OCI-LY1 (cell line): ENCODE measurements at regions not wholly inside any gene's neighbourhood (a gene's known extent, or its start where the extent isn't known, plus 50 kb on each side); places are given as distances from the start of the nearest gene placed in this dataset.

Source experiments
- H2AFZ ChIP-seq: fragments of 200-600 bp; sonication (generic), shearing (Covaris generic); 2 replicates; pipeline ENCODE4 v1.6.0; 2014; ENCODE audit warnings: antibody characterized with exemption, mild to moderate bottlenecking, low read length
- H3F3A ChIP-seq: fragments of 200-600 bp; sonication (generic), shearing (Covaris generic); 2 replicates; pipeline ENCODE4 v1.6.0; 2014; ENCODE audit warnings: mild to moderate bottlenecking, antibody characterized with exemption, low read length, moderate library complexity; ENCODE audit not compliant: insufficient read depth
- H3K27ac ChIP-seq: fragments of 200-600 bp; sonication (generic); 2 replicates; pipeline ENCODE4 v1.5.1; 2014; ENCODE audit warnings: low read length, mixed run types, mild to moderate bottlenecking, low read depth; ENCODE audit not compliant: poor library complexity, severe bottlenecking
- H3K27me3 ChIP-seq: fragments of 200-600 bp; sonication (generic); 2 replicates; pipeline ENCODE4 v1.6.0; 2014; ENCODE audit warnings: antibody characterized with exemption, mild to moderate bottlenecking, low read length, moderate library complexity; ENCODE audit not compliant: insufficient read depth
- H3K36me3 ChIP-seq: fragments of 200-600 bp; sonication (generic); 2 replicates; pipeline ENCODE4 v1.6.1; 2014; ENCODE audit warnings: mild to moderate bottlenecking, antibody characterized with exemption, low read length, moderate library complexity, mixed read lengths; ENCODE audit not compliant: insufficient read depth
- H3K4me1 ChIP-seq: fragments of 200-600 bp; sonication (generic); 2 replicates; pipeline ENCODE4 v1.5.1; 2014; ENCODE audit warnings: mild to moderate bottlenecking, low read length, moderate library complexity; ENCODE audit not compliant: insufficient read depth, severe bottlenecking
- H3K4me2 ChIP-seq: fragments of 200-600 bp; sonication (generic), shearing (Covaris generic); 2 replicates; pipeline ENCODE4 v1.6.1; 2014; ENCODE audit warnings: low read length
- H3K4me3 ChIP-seq: fragments of 200-600 bp; sonication (generic); 2 replicates; pipeline ENCODE4 v1.5.1; 2014; ENCODE audit warnings: low read length, low read depth, mild to moderate bottlenecking, mixed read lengths; ENCODE audit not compliant: poor library complexity, severe bottlenecking
- H3K79me2 ChIP-seq: fragments of 200-600 bp; shearing (Covaris generic); 2 replicates; pipeline ENCODE4 v1.6.1; 2016; ENCODE audit warnings: mixed run types, low read length, mixed read lengths; ENCODE audit not compliant: insufficient read depth
- H3K9ac ChIP-seq: fragments of 200-600 bp; sonication (generic), shearing (Covaris generic); 2 replicates; pipeline ENCODE4 v1.6.1; 2014; ENCODE audit warnings: mild to moderate bottlenecking, low read length, mixed read lengths
- H3K9me2 ChIP-seq: fragments of 200-600 bp; sonication (generic), shearing (Covaris generic); 2 replicates; pipeline ENCODE4 v1.6.1; 2014; ENCODE audit warnings: low read depth, mild to moderate bottlenecking, low read length, mixed read lengths
- H3K9me3 ChIP-seq: fragments of 200-600 bp; shearing (Covaris generic); 2 replicates; pipeline ENCODE4 v1.6.1; 2014; ENCODE audit warnings: low read length, mixed read lengths
- H4K20me1 ChIP-seq: fragments of 200-600 bp; sonication (generic), shearing (Covaris generic); 2 replicates; pipeline ENCODE4 v1.6.0; 2016; ENCODE audit warnings: mild to moderate bottlenecking, low read length; ENCODE audit not compliant: insufficient read depth
- EZH2 ChIP-seq: fragments of 200-600 bp; sonication (generic), shearing (Covaris generic); IDR thresholded peaks from 2 replicates; pipeline ENCODE4 v1.8.0; 2017; ENCODE audit warnings: borderline replicate concordance, mixed run types, mild to moderate bottlenecking, antibody characterized with exemption, low read length, moderate library complexity, mixed read lengths
- TF ChIP-seq, protein P1 (sequence below): fragments of 200-600 bp; sonication (generic), shearing (Covaris generic); IDR thresholded peaks from 2 replicates; pipeline ENCODE4 v1.5.1; 2017; ENCODE audit warnings: mild to moderate bottlenecking, antibody characterized with exemption, low read length, moderate library complexity, mixed read lengths

DNA sequence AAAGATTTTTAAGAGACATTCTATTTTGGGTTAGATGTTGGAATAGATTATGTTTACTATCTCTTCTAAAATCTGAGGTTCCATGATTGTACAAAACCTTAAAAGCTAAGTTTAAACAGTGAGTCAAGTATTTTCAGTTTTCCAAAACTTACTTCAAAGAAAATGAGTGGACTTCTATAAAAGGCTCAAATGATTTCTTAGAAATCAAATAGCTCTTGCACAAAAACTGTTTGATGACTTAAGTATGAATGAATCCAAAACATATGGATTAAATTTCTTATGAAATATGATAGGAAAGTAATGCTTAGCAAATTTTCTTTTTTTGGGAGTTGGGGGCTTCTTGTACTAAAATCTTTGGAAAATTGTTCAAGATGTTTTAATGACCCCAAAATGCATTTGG is 837.3 kb upstream of the SLC35B3 start:
- no peaks in the 10 kb centered on the region for H3K27me3 ChIP-seq
- no peak for TF ChIP-seq EZH2
- TF ChIP-seq, protein P1, sequence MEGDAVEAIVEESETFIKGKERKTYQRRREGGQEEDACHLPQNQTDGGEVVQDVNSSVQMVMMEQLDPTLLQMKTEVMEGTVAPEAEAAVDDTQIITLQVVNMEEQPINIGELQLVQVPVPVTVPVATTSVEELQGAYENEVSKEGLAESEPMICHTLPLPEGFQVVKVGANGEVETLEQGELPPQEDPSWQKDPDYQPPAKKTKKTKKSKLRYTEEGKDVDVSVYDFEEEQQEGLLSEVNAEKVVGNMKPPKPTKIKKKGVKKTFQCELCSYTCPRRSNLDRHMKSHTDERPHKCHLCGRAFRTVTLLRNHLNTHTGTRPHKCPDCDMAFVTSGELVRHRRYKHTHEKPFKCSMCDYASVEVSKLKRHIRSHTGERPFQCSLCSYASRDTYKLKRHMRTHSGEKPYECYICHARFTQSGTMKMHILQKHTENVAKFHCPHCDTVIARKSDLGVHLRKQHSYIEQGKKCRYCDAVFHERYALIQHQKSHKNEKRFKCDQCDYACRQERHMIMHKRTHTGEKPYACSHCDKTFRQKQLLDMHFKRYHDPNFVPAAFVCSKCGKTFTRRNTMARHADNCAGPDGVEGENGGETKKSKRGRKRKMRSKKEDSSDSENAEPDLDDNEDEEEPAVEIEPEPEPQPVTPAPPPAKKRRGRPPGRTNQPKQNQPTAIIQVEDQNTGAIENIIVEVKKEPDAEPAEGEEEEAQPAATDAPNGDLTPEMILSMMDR: no peak

DNA sequence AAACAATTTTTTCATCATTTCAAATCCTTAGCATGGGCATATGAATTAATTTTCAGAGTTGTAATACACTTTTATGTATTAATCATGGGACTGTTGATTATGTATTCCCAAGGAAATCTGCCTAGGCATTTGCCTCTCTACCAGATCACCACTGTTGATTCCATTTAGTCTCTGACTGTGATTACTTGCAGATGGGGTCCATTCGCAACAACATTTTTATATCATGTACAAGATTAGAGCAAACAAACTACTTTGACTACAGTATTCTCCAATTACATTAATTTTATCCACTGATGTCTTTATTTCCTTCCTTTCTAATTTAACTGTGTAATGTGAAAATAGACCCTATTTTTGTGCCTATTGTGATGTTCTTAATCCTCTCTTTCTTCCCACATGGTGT is 831.4 kb upstream of the SLC35B3 start:
- H3K27ac ChIP-seq: no peak overlapping the region
- H3K4me3 ChIP-seq: no peak overlapping the region
- H3K79me2 ChIP-seq: no peaks in the 10 kb centered on the region
- no peaks in the 10 kb centered on the region for H3K9me3 ChIP-seq
- H3K4me2 ChIP-seq: no peak overlapping the region
- no peak overlapping the region for H2AFZ ChIP-seq
- H3K4me1 ChIP-seq: no peaks in the 10 kb centered on the region
- no peaks in the 10 kb centered on the region for H3K9me2 ChIP-seq
- H3K27me3 ChIP-seq: no peaks in the 10 kb centered on the region
- no peak for TF ChIP-seq EZH2
- TF ChIP-seq, protein P1: no peak
- H3F3A ChIP-seq: no peaks in the 10 kb centered on the region
- no peaks in the 10 kb centered on the region for H3K36me3 ChIP-seq
- no peaks in the 10 kb centered on the region for H4K20me1 ChIP-seq
- H3K9ac ChIP-seq: no peak overlapping the region

More for the DNA sequence above, 837.3 kb upstream of the SLC35B3 start:
- H3K79me2 ChIP-seq: no peaks in the 10 kb centered on the region
- no peaks in the 10 kb centered on the region for H3K36me3 ChIP-seq
- no peak overlapping the region for H3K4me2 ChIP-seq
- no peaks in the 10 kb centered on the region for H3K9me2 ChIP-seq
- no peak overlapping the region for H3K27ac ChIP-seq
- H4K20me1 ChIP-seq: no peaks in the 10 kb centered on the region
- H3K4me3 ChIP-seq: no peak overlapping the region
- H3K9me3 ChIP-seq: no peaks in the 10 kb centered on the region
- H3F3A ChIP-seq: no peaks in the 10 kb centered on the region
- H3K4me1 ChIP-seq: no peaks in the 10 kb centered on the region
- H2AFZ ChIP-seq: no peak overlapping the region
- H3K9ac ChIP-seq: no peak overlapping the region

DNA sequence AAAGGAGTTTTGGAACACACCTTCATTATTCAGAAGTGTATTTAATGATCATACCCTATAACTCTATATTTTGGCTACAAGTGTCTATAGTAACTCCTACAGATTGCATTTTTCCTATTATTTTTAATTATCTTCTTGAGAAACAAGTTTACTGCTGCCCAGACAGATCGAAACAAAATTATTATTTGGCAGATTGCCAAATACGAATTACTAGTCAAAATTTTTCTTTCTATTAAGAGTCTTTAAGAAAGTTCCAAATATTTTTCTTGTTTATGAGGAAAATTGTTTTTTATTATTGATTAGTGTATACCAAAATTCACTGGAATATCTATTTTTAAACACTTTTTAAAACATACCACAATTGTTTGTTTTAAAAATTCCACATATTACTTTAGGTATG is 821.9 kb upstream of the SLC35B3 start:
- Histone ChIP-seq H3K9ac (no peak overlapping the region), H2AFZ (no peak overlapping the region), H4K20me1 (no peaks in the 10 kb centered on the region), H3K9me3 (no peaks in the 10 kb centered on the region), H3K27me3 (no peaks in the 10 kb centered on the region), H3K4me2 (no peak overlapping the region), H3K27ac (no peak overlapping the region), H3K36me3 (no peaks in the 10 kb centered on the region), H3K79me2 (no peaks in the 10 kb centered on the region), H3K4me1 (no peaks in the 10 kb centered on the region), H3K9me2 (no peaks in the 10 kb centered on the region), H3K4me3 (no peak overlapping the region), H3F3A (no peaks in the 10 kb centered on the region)
- TF ChIP-seq, protein P1: no peak
- TF ChIP-seq EZH2: no peak
